Endothelial cell of umbilical vein (primary cell): ENCODE measurements at regions not wholly inside any gene's neighbourhood (a gene's known extent, or its start where the extent isn't known, plus 50 kb on each side); places are given as distances from the start of the nearest gene placed in this dataset.

Experiments used
- BruUV-seq: library from RNA; stranded (reverse); fragments of 400-500 nt; replicated peaks from 2 replicates; lab custom pipeline; 2021; lab: Mats Ljungman, UMichigan
- CTCF ChIA-PET: fragments of 300-600, 350-600 bp; sonication (Branson Sonifier 250); formaldehyde crosslinking; loops from one replicate; lab custom pipeline; 2021; ENCODE audit warnings: antibody characterized with exemption, inconsistent platforms; lab: Charles Lee
- POLR2A ChIA-PET: fragments of 300-600, 350-600 bp; sonication (Branson Sonifier 250); formaldehyde crosslinking; loops from one replicate; lab custom pipeline; 2021; ENCODE audit warnings: antibody characterized with exemption, inconsistent platforms; lab: Charles Lee
- DNase-seq: peaks from one replicate; pipeline ENCODE4 v3.0.0-alpha.2; 2011; ENCODE audit warnings: low read depth, low spot score
- FAIRE-seq: peaks from 2 replicates; lab custom pipeline; 2011; peaks lifted over from hg19 to GRCh38; lab: Jason Lieb, UNC
- H2AFZ ChIP-seq: 2 replicates; pipeline ENCODE4 v1.6.0; 2012; ENCODE audit warnings: low read depth, low read length, control low read depth, inconsistent platforms
- H3K27ac ChIP-seq: 2 replicates; pipeline ENCODE4 v1.5.1; 2011; ENCODE audit warnings: low read depth, mild to moderate bottlenecking, control low read depth, low read length, moderate library complexity; ENCODE audit not compliant: insufficient read depth
- H3K27me3 ChIP-seq, 2 experiments: 2 replicates each; pipeline versions ENCODE4 v1.6.0 to v1.6.1; 2011; ENCODE audit warnings: low read length in 2 of 2, mixed read lengths in 1 of 2; ENCODE audit not compliant: control insufficient read depth in 2 of 2, insufficient read depth in 2 of 2
- H3K36me3 ChIP-seq, 2 experiments: 2 replicates in 1 of 2; 3 replicates in 1 of 2; pipeline ENCODE4 v1.5.1; 2011; ENCODE audit warnings: low read length in 2 of 2, mild to moderate bottlenecking in 1 of 2, moderate library complexity in 1 of 2; ENCODE audit not compliant: control insufficient read depth in 2 of 2, insufficient read depth in 2 of 2; ENCODE audit errors: extremely low read depth in 1 of 2
- H3K4me1 ChIP-seq: 3 replicates; pipeline ENCODE4 v1.5.1; 2011; ENCODE audit warnings: mild to moderate bottlenecking, low read length; ENCODE audit not compliant: control insufficient read depth, insufficient read depth; ENCODE audit errors: extremely low read depth
- H3K4me2 ChIP-seq: 2 replicates; pipeline ENCODE4 v1.6.1; 2011; ENCODE audit warnings: low read length, control low read depth, mixed read lengths; ENCODE audit not compliant: insufficient read depth
- H3K4me3 ChIP-seq, 3 experiments: fragments of 200-600 bp in 1 of 3; sonication (generic), shearing (Covaris generic) in 1 of 3; replicated peaks in 1 of 3; 2 replicates each; pipeline ENCODE4 v1.5.1; 2011 to 2016; ENCODE audit warnings: control low read depth in 3 of 3, low read length in 3 of 3, mild to moderate bottlenecking in 2 of 3, inconsistent platforms in 1 of 3, low read depth in 1 of 3, moderate library complexity in 1 of 3; ENCODE audit not compliant: insufficient read depth in 1 of 3
- H3K79me2 ChIP-seq: 2 replicates; pipeline ENCODE4 v1.6.0; 2012; ENCODE audit warnings: low read length, inconsistent platforms; ENCODE audit not compliant: control insufficient read depth, insufficient read depth
- H3K9ac ChIP-seq: replicated peaks from 2 replicates; pipeline ENCODE3; 2011; ENCODE audit warnings: low read length, control low read depth; ENCODE audit not compliant: insufficient read depth; ENCODE audit errors: extremely low read depth
- H3K9me1 ChIP-seq: replicated peaks from 3 replicates; pipeline ENCODE4 v1.6.0; 2011; ENCODE audit warnings: mild to moderate bottlenecking, low read length; ENCODE audit not compliant: control insufficient read depth, insufficient read depth; ENCODE audit errors: extremely low read depth
- H3K9me3 ChIP-seq: replicated peaks from 2 replicates; pipeline ENCODE4 v1.5.1; 2012; ENCODE audit warnings: low read length, inconsistent platforms; ENCODE audit not compliant: control insufficient read depth, insufficient read depth
- H4K20me1 ChIP-seq: replicated peaks from 2 replicates; pipeline ENCODE3; 2011; ENCODE audit warnings: mild to moderate bottlenecking, low read length; ENCODE audit not compliant: control insufficient read depth, insufficient read depth; ENCODE audit errors: extremely low read depth
- CTCF ChIP-seq, 2 donors: IDR thresholded peaks; 1 replicate in 1 of 2; 2 replicates in 1 of 2; pipeline ENCODE4 v1.5.1; 2011; ENCODE audit warnings: low read length in 2 of 2, mild to moderate bottlenecking in 2 of 2, moderate library complexity in 2 of 2, control low read depth in 1 of 2, inconsistent platforms in 1 of 2, low read depth in 1 of 2; ENCODE audit not compliant: insufficient read depth in 1 of 2; ENCODE audit errors: extremely low read depth in 1 of 2
- EZH2 ChIP-seq: IDR thresholded peaks from 2 replicates; pipeline ENCODE4 v1.6.1; 2012; ENCODE audit warnings: borderline replicate concordance, low read depth, mild to moderate bottlenecking, moderate library complexity, low read length, inconsistent platforms; ENCODE audit not compliant: severe bottlenecking
- FOS ChIP-seq: IDR thresholded peaks from 2 replicates; pipeline ENCODE4 v1.6.1; 2011; ENCODE audit warnings: mild to moderate bottlenecking, low read length, moderate library complexity, borderline replicate concordance; ENCODE audit not compliant: insufficient read depth
- GATA2 ChIP-seq: IDR thresholded peaks from 2 replicates; pipeline ENCODE4 v1.7.0; 2011; ENCODE audit warnings: low read depth, mild to moderate bottlenecking, moderate library complexity, mixed read lengths, low read length; ENCODE audit not compliant: insufficient read length, insufficient read depth
- JUN ChIP-seq: IDR thresholded peaks from 2 replicates; pipeline ENCODE4 v1.6.1; 2011; ENCODE audit warnings: borderline replicate concordance, low read depth; ENCODE audit not compliant: insufficient read length, insufficient read depth
- MAX ChIP-seq: IDR thresholded peaks from 2 replicates; pipeline ENCODE4 v1.6.1; 2011; ENCODE audit not compliant: insufficient read depth, insufficient read length
- MYC ChIP-seq: IDR thresholded peaks from one replicate; pipeline ENCODE4 v1.6.1; 2011; ENCODE audit warnings: mild to moderate bottlenecking, low read depth, low read length
- POLR2A ChIP-seq: IDR thresholded peaks from 2 replicates; pipeline ENCODE4 v1.6.1; 2012; ENCODE audit warnings: low read depth, mild to moderate bottlenecking, control low read depth, low read length
- POLR2AphosphoS5 ChIP-seq: IDR thresholded peaks from 2 replicates; pipeline ENCODE4 v1.6.1; 2012; ENCODE audit warnings: low read depth, mild to moderate bottlenecking, control low read depth, low read length, moderate library complexity; ENCODE audit not compliant: insufficient read depth
- dilution Hi-C: fragments of 300-500 bp; cut with MboI; formaldehyde crosslinking; loops from one replicate; pipeline ENCODE4 v1.15.0; 2019; ENCODE audit warnings: low sequenced_read_pairs; ENCODE audit not compliant: extremely low pct_ligation_motif_present
- intact Hi-C: fragments of 100-400 bp; cut with micrococcal nuclease; formaldehyde crosslinking; loops from one replicate; pipeline ENCODE4 v1.10.0; 2022

GRCh38 chr7:52652621-52653020 lies 382.8 kb upstream of the POM121L12 start:
- H3K27ac ChIP-seq, result no peak overlapping the region
- H3K4me2 ChIP-seq, result no peak overlapping the region
- no peak overlapping the region for H2AFZ ChIP-seq
- DNase-seq (no peak), FAIRE-seq (no peak)
- no peak overlapping the region for H3K4me3 ChIP-seq
- CTCF ChIA-PET, result no interaction called here
- TF ChIP-seq MAX, result no peak
- H3K79me2 ChIP-seq, result no peaks in the 10 kb centered on the region
- no peaks in the 10 kb centered on the region for H3K4me1 ChIP-seq
- POLR2A ChIA-PET, result no interaction called here
- dilution Hi-C loops (no loop called here), intact Hi-C loops (no loop called here)
- no peaks in the 10 kb centered on the region for H3K27me3 ChIP-seq
- no peaks in the 10 kb centered on the region for H4K20me1 ChIP-seq
- no peak overlapping the region for H3K9ac ChIP-seq
- H3K36me3 ChIP-seq, result no peaks in the 10 kb centered on the region
- BruUV-seq, result no TSS peak
- H3K9me1 ChIP-seq, result no peaks in the 10 kb centered on the region
- no peaks in the 10 kb centered on the region for H3K9me3 ChIP-seq

- TF ChIP-seq POLR2AphosphoS5 (no peak), MAX (no peak), FOS (no peak), JUN (no peak), MYC (no peak), GATA2 (no peak), POLR2A (no peak), EZH2 (no peak), CTCF (IDR thresholded peaks at IDR 0.05; ENCODE audit: extremely low read depth in 1 of 2, insufficient read depth in 1 of 2, low read depth in 1 of 2, low read length in 2 of 2) (no peak)
- no peak overlapping the region for H3K4me2 ChIP-seq
- H3K9ac ChIP-seq, result no peak overlapping the region
- no peak overlapping the region for H3K27ac ChIP-seq
- no peaks in the 10 kb centered on the region for H3K9me3 ChIP-seq
- H3K79me2 ChIP-seq, result no peaks in the 10 kb centered on the region
- H2AFZ ChIP-seq, result no peak overlapping the region
- H4K20me1 ChIP-seq, result no peaks in the 10 kb centered on the region
- ChIA-PET POLR2A (no interaction called here), CTCF (no interaction called here)
- intact Hi-C loops (no loop called here), dilution Hi-C loops (no loop called here)
- no TSS peak for BruUV-seq
- H3K27me3 ChIP-seq, result no peaks in the 10 kb centered on the region
- H3K4me1 ChIP-seq, result no peaks in the 10 kb centered on the region
- FAIRE-seq, result no peak
- no peak for DNase-seq
- H3K4me3 ChIP-seq, result no peak overlapping the region
- H3K36me3 ChIP-seq, result no peaks in the 10 kb centered on the region
- H3K9me1 ChIP-seq, result no peaks in the 10 kb centered on the region
Measured at GRCh38 chr7:52648872-52649271, 386.6 kb upstream of the POM121L12 start.
